ENCODE measurements at regions not wholly inside any gene's neighbourhood (a gene's known extent, or its start where the extent isn't known, plus 50 kb on each side); places are given as distances from the start of the nearest gene placed in this dataset.
A peak's percentile ranks its signal among the peaks of the same experiment; 100 is the strongest.
"Not testable (repeated sequence)": the region's sequence is repeated elsewhere in the genome, so short reads cannot be mapped to it uniquely, and the experiment has no call there.

GRCh38 chr22:49009359-49010063, 818.2 kb downstream of the BRD1 start:
- Mint-ChIP-seq H3K36me3 (ENCODE audit: low read depth) (no peaks in the 10 kb centered on the region), H3K9me3 (no peaks in the 10 kb centered on the region), H3K4me1 (ENCODE audit: low read depth) (no peaks in the 10 kb centered on the region), H3K27me3 (peaks cover under 1% of the 10 kb centered on the region), H3K4me3 (no peak overlapping the region), H3K27ac (no peak overlapping the region)
- no peak for DNase-seq

GRCh38 chr22:49008682-49009235, 818.9 kb downstream of the BRD1 start:
- Mint-ChIP-seq H3K4me1 (ENCODE audit: low read depth) (no peaks in the 10 kb centered on the region), H3K27ac (no peak overlapping the region), H3K27me3 (peaks cover 5% of the 10 kb centered on the region), H3K36me3 (ENCODE audit: low read depth) (no peaks in the 10 kb centered on the region), H3K9me3 (no peaks in the 10 kb centered on the region), H3K4me3 (no peak overlapping the region)
- DNase-seq, result peak; percentile 1

- Mint-ChIP-seq H3K4me3 (no peak overlapping the region), H3K27me3 (peaks cover 8% of the 10 kb centered on the region), H3K36me3 (ENCODE audit: low read depth) (no peaks in the 10 kb centered on the region), H3K27ac (no peak overlapping the region), H3K9me3 (no peaks in the 10 kb centered on the region), H3K4me1 (ENCODE audit: low read depth) (no peaks in the 10 kb centered on the region)
- no peak for DNase-seq
Measured at GRCh38 chr22:49007013-49007653, 820.5 kb downstream of the BRD1 start.

GRCh38 chr22:49006207-49007012, 821.3 kb downstream of the BRD1 start:
- DNase-seq, result no peak
- no peaks in the 10 kb centered on the region for H3K4me1 Mint-ChIP-seq (ENCODE audit: low read depth)
- H3K27ac Mint-ChIP-seq, result no peak overlapping the region
- no peaks in the 10 kb centered on the region for H3K36me3 Mint-ChIP-seq (ENCODE audit: low read depth)
- peaks cover 8% of the 10 kb centered on the region for H3K27me3 Mint-ChIP-seq
- peaks cover 5% of the 10 kb centered on the region for H3K9me3 Mint-ChIP-seq
- H3K4me3 Mint-ChIP-seq, result no peak overlapping the region

GRCh38 chr22:49005557-49005956, 822.1 kb downstream of the BRD1 start:
- Mint-ChIP-seq H3K4me3 (no peak overlapping the region), H3K27me3 (peaks cover 8% of the 10 kb centered on the region), H3K9me3 (peaks cover 6% of the 10 kb centered on the region), H3K4me1 (ENCODE audit: low read depth) (no peaks in the 10 kb centered on the region), H3K36me3 (ENCODE audit: low read depth) (no peaks in the 10 kb centered on the region), H3K27ac (no peak overlapping the region)
- no peak for DNase-seq

- no peaks in the 10 kb centered on the region for H3K36me3 Mint-ChIP-seq (ENCODE audit: low read depth)
- H3K4me1 Mint-ChIP-seq (ENCODE audit: low read depth), result no peaks in the 10 kb centered on the region
- H3K4me3 Mint-ChIP-seq, result no peak overlapping the region
- no peak for DNase-seq
- H3K27me3 Mint-ChIP-seq, result peaks cover 8% of the 10 kb centered on the region
- peaks cover 12% of the 10 kb centered on the region for H3K9me3 Mint-ChIP-seq
- no peak overlapping the region for H3K27ac Mint-ChIP-seq
Measured at GRCh38 chr22:49004484-49005399, 822.9 kb downstream of the BRD1 start.

GRCh38 chr22:48997605-48998004, 830.1 kb downstream of the BRD1 start:
- Mint-ChIP-seq H3K9me3 (peaks cover 12% of the 10 kb centered on the region), H3K27me3 (peaks cover 34% of the 10 kb centered on the region)
- not testable (repeated sequence) for H3K4me3 Mint-ChIP-seq; H3K36me3 Mint-ChIP-seq (ENCODE audit: low read depth); DNase-seq; H3K27ac Mint-ChIP-seq; H3K4me1 Mint-ChIP-seq (ENCODE audit: low read depth)

- no peaks in the 10 kb centered on the region for H3K36me3 Mint-ChIP-seq (ENCODE audit: low read depth)
- no peak for DNase-seq
- H3K4me1 Mint-ChIP-seq (ENCODE audit: low read depth), result no peaks in the 10 kb centered on the region
- peaks cover 2% of the 10 kb centered on the region for H3K9me3 Mint-ChIP-seq
- no peak overlapping the region for H3K27ac Mint-ChIP-seq
- H3K27me3 Mint-ChIP-seq, result peaks cover 37% of the 10 kb centered on the region
- H3K4me3 Mint-ChIP-seq, result no peak overlapping the region
Measured at GRCh38 chr22:48993655-48994054, 834.0 kb downstream of the BRD1 start.

GRCh38 chr22:48984639-48985038, 843.0 kb downstream of the BRD1 start:
- H3K9me3 Mint-ChIP-seq, result no peaks in the 10 kb centered on the region
- no peak overlapping the region for H3K4me3 Mint-ChIP-seq
- peaks cover 18% of the 10 kb centered on the region for H3K27me3 Mint-ChIP-seq
- no peaks in the 10 kb centered on the region for H3K36me3 Mint-ChIP-seq (ENCODE audit: low read depth)
- DNase-seq, result no peak
- no peaks in the 10 kb centered on the region for H3K4me1 Mint-ChIP-seq (ENCODE audit: low read depth)
- H3K27ac Mint-ChIP-seq, result no peak overlapping the region

GRCh38 chr22:48982321-48982905, 845.3 kb downstream of the BRD1 start:
- Mint-ChIP-seq H3K4me3 (no peak overlapping the region), H3K27ac (no peak overlapping the region), H3K27me3 (peaks cover 34% of the 10 kb centered on the region), H3K9me3 (no peaks in the 10 kb centered on the region), H3K4me1 (ENCODE audit: low read depth) (no peaks in the 10 kb centered on the region), H3K36me3 (ENCODE audit: low read depth) (no peaks in the 10 kb centered on the region)
- no peak for DNase-seq

- peaks cover 41% of the 10 kb centered on the region for H3K27me3 Mint-ChIP-seq
- H3K9me3 Mint-ChIP-seq, result no peaks in the 10 kb centered on the region
- no peak overlapping the region for H3K27ac Mint-ChIP-seq
- no peak for DNase-seq
- no peaks in the 10 kb centered on the region for H3K36me3 Mint-ChIP-seq (ENCODE audit: low read depth)
- H3K4me1 Mint-ChIP-seq (ENCODE audit: low read depth), result no peaks in the 10 kb centered on the region
- no peak overlapping the region for H3K4me3 Mint-ChIP-seq
Measured at GRCh38 chr22:48981371-48982061, 846.2 kb downstream of the BRD1 start.

- Mint-ChIP-seq H3K36me3 (ENCODE audit: low read depth) (no peaks in the 10 kb centered on the region), H3K27ac (no peak overlapping the region), H3K9me3 (no peaks in the 10 kb centered on the region), H3K27me3 (peaks cover 46% of the 10 kb centered on the region), H3K4me3 (no peak overlapping the region), H3K4me1 (ENCODE audit: low read depth) (no peaks in the 10 kb centered on the region)
- no peak for DNase-seq
Measured at GRCh38 chr22:48980918-48981317, 846.8 kb downstream of the BRD1 start.

- DNase-seq, result no peak
- H3K27me3 Mint-ChIP-seq, result peaks cover 50% of the 10 kb centered on the region
- no peaks in the 10 kb centered on the region for H3K4me1 Mint-ChIP-seq (ENCODE audit: low read depth)
- H3K27ac Mint-ChIP-seq, result no peak overlapping the region
- no peaks in the 10 kb centered on the region for H3K9me3 Mint-ChIP-seq
- H3K36me3 Mint-ChIP-seq (ENCODE audit: low read depth), result no peaks in the 10 kb centered on the region
- H3K4me3 Mint-ChIP-seq, result no peak overlapping the region
Measured at GRCh38 chr22:48980409-48980808, 847.3 kb downstream of the BRD1 start.

Data from activated T-cell treated with anti-CD3 and anti-CD28 coated beads, Interleukin-2, amount 50 U/mL, for 24 hours (primary cell).